DMS79 (cell line): ENCODE measurements at regions not wholly inside any gene's neighbourhood (a gene's known extent, or its start where the extent isn't known, plus 50 kb on each side); places are given as distances from the start of the nearest gene placed in this dataset.

Experiments
- DNase-seq: peaks from one replicate; lab custom pipeline; 2025; lab: John Stamatoyannopoulos, UW

DNA sequence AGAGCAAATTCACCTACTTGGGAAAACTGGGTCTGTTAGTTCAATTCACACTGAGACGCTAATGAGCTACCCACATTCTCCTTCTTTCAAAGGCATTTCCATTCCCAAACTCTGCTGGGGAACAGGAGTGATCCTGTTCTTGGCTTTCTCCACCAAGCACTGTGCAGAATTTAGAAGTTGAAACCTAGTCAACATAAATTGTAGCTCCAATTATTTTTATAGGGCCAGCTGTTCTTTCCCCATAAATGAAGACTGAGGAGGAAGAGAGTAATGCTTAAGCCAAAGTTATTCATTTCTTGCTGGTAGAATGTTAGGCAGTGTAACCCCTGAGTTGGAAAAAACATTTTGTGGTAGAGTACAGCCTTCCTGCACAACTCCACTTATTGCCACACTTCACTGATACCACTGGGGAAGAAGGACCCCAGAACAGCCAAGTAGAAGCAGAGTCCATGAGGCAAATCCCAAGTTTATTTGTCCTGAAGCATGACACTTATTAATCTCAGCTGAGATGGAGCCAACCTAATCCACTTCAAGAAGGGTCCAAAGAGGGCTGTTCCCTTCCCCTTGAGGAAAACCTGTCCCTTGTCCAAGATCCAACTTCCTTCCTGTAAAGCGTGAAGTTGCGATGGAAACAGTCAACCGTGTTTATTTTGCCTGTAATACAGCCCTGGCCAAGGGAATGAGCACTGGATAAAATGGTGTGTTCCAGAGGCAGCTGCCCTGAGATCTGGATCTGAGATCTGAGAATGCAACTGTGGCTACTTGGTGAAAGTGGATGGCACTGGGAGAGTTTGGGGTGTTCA lies 151.8 kb downstream of the TBX5 start:
- peak; percentile 17 for DNase-seq

DNA sequence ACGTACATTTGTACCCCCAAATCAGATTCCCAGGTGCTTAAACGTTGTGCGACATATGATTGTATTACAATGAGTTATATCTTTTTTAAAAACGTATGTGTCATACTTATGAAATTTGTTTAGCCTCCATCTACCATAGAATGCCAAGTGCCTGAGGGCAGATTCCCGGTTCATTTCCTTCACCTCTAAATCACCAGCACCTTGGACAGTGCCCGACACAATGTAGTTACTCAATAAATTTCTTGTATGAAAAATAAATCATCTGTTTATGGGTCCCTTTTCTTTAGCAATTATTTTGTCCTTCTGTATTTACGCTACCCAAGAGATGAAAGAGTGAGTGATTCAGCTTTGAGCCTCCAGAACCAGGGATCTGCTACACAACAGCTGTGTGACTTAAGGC lies 157.4 kb downstream of the TBX5 start:
- DNase-seq: no peak

DNA sequence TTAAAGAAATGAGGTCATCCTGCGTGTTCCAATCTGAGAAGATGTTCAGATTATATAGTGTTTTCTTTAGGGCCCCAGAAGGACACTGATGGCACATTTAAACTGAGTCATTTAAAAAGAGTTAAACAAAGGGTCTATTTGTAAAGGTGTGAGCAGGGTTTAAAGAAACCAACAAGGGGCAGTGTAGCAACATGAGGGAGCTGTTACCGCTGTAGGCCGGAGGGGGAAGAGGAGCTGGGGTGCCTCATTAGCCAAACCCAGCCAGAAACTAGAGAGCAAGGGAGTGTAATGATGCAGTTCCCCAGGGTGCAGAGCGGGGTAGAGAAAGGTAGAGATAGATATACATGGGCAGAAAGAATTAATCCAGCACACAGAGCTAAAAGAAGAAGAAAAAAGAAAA lies 160.4 kb downstream of the TBX5 start:
- no peak for DNase-seq

DNA sequence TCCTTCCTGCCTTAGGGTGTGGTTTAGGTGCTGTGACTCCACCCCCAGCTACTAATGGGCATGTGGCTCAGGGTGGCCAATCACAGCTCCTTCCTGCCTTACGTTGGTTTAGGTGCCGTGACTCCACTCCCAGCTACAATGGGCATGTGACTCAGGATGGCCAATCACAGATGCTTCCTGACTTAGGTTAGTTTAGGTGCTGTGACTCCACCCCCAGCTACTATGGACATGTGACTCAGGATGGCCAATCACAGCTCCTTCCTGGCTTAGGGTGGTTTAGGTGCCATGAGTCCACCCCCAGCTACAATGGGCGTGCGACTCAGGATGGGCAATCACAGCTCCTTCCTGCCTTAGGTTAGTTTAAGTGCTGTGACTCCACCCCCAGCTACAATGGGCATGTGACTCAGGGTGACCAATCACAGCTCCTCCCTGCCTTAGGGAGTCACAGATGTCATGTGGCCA lies 163.9 kb downstream of the TBX5 start:
- no peak for DNase-seq

DNA sequence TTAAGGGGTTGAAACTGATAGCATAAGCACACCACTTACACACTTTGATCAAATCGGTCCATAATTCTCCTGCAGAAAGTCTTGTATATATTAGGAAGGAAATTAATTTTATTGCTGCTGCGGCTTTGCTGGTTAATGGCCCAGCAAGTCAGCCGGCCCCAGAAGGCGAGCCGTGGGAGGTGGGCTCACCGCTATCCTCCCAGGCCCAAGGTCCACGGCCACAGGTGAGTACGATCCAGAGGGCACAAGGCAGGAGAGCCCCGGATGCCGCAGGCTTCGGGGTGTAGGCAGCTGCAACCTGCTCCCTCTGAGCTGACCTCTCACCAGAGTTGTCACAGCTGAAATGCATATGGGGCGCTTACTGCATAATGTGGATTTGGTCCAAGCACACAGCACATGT lies 165.7 kb downstream of the TBX5 start:
- DNase-seq: peak; percentile 82

DNA sequence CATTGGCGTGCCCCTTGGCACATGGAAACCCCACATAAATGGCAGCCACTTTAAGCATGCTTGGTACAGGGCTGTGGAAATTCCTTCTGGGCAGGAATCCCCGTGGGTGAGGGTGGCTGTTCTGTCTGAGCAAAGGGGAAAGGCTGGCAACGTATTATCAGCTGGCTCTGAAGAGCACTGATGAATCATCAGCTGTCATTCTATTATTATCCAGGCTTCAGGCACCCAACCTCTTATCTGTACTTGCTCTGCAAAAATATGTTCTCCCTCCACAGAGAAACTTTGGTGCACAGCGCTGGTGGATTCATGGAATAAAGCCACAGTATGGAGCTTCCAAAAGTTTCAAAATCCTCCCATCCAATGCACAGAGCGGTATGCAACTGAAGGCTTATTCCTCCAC lies 167.1 kb downstream of the TBX5 start:
- no peak for DNase-seq

DNA sequence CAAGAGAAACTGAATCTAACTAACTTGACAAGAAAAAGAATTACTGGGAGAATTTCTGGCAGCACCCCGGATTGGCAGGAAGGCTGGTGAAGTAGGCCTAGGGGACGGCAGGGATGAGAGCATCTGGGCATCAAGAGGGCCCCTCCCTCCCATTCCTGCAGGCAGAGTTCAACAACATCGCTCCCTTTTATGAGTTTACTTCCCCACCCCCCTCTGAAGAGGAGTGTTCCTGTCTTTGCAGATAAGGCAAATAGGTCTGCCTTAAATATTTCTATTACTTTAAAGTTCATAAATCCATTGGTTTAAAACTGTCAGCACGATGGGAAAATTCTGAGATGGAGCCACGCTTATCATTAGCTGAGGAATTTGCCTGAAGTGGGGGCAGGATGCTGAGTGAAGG lies 168.7 kb downstream of the TBX5 start:
- no peak for DNase-seq

DNA sequence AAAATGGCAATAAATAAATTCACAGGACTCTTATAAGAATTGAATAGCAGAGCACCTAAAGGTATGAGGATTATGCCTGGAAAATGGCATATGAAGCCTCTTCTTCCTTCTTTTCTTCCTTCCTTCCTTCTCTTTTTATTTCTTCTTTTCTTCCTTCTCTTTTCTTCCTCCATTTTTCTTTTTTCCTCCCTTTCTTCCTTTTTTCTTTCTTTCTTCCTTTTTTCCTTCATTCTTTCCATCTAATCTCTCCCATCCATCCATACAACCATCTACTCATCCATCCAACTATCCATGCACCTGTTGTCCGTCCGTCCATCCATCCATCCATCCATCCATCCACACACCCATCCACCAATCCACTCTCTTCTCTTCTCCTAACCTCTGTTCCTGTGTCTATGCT lies 173.8 kb downstream of the TBX5 start:
- DNase-seq: no peak

DNA sequence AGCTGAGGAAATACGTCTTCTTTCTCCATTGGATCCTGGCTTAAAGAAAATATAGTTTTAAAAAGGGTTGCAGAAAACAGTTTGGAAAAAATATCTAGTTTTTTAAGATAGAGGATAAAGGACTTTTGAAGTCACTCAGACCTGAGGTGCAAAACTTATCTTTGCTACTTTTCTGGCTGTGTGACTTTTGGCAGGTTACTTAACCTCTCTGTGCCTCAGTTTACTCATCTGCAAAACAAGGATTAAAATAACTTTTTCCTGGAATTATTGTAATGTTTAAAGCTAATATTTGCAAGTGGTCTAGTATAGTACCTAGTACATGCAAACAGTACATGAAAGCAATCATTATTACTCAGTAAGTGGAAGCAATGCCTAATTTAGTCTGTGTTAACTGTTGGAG lies 176.8 kb downstream of the TBX5 start:
- DNase-seq: no peak

DNA sequence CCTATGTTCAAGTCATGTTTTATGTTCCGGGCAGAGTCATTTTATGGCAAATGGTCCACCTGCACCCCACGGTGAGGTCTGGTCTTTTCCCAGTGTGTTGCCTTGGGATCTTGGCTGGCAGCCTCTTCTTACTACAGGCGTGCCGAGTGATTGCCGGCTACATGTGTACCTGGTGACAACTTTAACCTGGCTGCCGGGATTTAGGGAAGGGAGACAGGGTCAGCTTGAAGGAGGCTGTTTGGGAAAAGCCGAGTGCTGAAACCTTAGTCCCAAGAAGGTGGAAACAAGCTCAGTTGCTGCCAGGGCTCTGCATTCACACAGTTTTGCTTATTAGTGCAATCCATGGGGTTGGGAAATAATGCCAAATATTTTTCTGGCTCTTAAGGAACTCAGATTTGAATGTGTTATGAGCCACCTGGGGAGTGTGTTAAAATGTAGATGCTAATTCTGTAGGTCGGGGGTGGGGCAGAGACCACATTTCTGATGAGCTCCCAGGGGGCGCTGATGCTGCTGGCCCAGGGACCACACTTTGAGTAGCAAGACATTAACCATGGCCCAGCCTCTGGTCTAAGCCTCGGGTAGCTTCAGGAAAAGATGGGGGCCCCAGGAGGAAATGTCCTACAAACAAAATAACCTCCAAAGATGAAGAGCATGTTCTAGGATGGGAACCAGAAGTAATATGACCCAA lies 179.6 kb downstream of the TBX5 start:
- no peak for DNase-seq

DNA sequence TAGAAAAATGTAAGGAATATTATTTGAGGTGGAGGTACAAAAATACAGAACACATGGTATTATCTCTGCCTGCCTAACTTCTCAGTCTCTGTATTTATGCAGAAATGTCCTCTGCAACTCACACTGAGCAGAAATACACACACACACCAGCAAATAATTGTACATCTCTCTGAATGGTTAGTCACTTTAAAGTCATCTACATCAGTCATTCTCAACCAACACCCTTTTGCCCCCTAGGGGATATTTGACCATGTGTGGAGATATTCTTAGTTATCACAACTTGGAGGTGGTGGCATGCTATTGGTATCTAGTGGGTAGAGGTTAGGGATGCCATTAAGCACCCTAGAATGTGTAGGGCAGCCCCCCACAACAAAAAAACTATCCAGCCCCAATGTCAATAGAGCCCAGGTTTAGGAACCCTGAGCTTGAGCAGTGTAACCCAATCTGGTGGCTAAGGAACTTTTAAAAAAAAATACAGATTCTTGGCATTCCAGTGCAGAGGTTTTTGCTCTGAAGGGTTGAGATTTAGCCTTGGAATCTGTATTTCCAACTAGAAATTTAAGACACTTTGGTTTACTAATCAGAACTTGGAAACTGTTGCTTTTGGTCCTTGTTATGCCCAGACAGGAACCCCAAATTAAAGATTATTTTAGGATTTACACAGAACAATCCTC lies 183.8 kb downstream of the TBX5 start:
- no peak for DNase-seq

DNA sequence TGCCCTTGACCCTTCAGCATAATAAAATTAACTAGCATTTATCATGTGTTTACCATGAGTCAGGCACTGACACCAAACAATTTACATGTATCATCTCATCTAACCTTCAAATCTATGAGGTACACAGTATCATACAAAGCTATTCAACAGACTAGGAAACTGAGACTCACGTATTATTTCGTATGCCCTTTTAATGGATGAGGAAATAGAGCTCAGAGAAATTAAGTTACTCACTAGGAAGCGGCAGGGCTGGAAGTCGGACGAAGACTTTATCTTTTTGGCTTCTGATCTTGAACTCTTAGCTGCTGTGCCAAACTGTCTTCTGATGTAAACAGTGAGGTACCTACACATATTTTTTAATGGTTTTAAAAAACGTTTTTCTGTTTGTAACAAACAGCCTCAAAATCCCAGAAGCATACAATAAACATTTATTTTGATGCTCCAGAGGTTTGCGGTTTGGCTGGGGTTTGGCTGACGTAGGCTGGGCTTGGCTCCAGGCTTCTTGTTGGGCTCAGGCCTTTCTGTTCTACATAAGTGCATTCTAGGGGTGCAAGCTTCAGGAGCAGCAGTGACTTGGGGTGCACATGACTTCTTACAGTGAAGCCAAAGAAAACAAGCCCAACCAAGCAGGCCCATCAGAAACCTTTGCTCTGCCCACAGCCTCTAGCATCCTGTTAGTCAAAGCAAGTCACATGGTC lies 184.7 kb downstream of the TBX5 start:
- DNase-seq: no peak

DNA sequence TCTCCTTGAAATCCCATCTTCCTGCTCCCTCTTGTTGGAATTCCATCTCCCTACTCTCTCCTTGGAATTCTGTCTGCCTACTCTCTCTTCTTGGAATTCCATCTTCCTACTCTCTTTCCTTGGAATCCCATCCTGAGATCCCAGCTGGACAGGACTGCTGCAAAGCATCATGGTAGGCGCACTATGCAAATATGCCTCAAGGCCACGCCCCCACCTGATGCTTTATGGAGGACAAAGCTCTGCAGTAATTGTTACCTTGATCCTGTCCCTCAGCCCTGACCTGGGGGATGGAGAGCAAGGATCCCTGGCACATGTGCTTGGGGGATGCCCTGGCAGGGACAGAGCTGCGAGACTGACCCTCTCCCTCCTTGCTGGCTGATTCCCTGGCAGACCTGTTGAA lies 185.6 kb downstream of the TBX5 start:
- no peak for DNase-seq

DNA sequence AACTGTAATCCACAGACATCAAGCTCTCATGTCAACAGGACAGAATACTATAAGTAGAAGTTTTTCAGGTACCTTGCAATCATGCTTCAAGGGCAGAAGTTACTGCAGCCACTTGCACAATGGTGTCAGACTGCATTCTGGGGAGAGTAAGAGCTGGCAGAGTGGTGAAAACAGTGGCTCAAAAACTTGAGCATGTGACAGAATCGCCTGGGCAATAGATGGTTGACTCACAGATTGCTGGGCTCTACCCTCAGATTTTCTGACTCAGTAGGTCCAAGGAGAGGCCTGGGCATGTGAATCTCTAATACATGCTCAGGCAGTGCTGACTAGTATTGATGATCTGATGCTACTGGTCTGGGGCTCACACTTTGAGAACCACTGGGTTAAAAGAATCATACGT lies 187.8 kb downstream of the TBX5 start:
- no peak for DNase-seq

DNA sequence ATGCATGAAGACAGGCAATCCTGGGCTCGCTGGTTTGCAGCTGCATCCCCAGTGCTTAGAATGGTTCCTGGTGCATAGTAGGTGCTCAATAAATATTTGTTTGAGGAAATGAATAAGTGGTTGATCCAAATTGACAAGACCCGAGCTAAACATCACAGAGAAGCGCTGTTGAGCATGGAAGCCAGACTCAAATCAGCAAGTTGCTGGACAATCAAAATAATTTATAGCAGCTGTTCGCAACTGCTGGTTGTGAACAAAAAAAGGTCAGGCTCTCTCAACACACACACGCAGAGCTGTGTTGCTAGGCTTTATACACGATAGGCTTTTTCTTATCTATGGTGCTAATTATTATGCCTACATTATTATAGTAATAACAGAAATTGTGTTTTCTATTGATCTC lies 190.2 kb downstream of the TBX5 start:
- no peak for DNase-seq

DNA sequence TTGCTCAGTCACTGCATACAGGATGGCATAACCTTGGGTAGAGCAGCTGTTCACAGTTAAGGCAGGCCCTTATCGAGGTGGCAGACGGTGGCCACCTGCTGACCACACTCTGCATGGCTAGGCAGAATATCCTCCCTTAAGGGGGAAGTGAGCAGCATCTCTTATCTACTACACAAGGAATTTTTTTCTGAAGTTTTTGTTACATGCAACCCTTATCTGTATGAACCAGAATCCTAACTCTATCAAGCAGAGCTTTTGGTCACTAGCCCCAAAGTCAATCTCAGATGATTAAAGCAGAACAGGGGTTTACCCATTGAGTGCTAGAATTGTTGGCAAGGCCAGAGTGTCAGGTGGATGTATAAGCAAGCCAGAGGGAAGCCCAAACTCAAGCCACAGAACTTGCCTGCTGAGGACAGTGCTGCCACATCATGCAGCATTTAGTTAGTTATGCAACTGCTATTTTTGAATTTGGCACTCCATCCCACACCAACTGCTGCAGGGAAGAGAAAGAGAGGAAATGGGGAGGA lies 192.8 kb downstream of the TBX5 start:
- no peak for DNase-seq

DNA sequence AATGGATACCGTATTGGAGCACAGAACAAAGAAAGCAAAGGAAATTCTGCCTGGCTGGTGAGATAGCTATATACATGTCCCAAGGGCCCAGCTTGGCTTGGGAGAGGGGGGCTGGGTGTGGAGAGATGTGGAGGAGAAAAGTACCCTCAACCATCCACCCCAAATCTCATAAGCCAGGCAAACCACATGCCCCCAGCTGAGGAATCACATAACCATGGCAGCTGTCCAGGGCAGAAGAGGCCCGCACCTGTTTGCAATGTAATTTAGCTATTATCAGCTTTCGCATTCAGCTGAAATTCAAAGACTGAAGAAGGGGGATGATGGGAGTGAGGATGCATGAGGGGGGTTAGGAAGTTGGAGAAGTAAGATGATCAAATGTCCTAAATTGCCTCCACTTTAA lies 196.1 kb downstream of the TBX5 start:
- DNase-seq: peak; percentile 59

DNA sequence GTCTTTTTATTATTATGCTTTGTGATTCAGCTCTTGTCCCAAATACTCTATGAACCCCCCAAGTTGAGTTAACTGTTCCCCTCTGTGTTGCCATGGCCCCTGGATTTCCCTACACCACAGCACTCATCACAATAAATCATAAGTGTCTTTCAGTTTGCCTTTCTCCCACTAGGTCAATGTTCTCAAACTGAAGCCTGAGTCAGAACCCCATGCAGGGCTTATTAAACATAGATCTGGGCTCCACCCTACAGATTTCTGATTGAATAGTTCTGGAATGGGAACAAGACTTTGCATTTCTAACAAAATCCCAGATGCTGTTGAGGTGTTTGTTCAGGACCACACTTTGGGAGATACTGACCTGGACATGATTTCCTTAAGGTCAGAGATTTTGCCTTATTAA lies 199.4 kb downstream of the TBX5 start:
- DNase-seq: no peak

DNA sequence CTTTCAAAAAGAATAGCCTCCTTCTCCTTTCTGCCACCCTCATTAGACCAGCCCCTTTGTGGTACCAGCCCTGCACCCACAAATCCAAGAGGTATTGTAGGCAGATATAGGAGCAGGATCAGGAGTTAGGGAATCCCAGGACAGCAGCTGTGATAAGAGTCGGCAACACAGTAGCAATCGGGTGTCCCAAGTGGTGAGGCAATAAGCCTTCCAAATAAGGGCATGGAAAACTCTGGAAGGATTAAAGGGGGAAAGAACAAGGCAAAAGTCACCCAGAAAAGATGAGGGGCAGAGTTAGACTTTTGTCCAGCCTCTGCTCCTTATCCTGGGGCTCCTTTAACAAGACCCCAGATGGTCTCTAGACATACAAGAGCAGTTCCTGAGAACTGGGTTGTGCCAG lies 204.2 kb downstream of the TBX5 start:
- DNase-seq: no peak

DNA sequence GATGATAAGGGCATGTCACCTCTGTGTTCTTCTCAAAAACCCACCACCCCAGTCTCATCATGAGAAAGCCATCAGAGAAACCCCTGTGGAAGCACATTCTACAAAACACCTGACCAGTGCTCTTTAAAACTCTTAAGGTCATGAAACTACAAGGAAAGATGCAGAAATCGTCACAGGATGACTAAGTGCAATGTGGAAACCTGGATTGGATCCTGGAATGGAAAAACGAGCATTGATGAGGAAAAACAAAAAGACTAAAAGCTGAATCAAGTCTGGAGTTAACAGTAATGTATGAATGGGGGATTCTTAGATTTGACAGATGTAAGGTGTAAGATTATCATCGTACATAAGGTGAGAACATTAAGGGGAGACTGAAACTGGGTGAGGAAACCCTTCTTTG lies 211.0 kb downstream of the TBX5 start:
- no peak for DNase-seq

DNA sequence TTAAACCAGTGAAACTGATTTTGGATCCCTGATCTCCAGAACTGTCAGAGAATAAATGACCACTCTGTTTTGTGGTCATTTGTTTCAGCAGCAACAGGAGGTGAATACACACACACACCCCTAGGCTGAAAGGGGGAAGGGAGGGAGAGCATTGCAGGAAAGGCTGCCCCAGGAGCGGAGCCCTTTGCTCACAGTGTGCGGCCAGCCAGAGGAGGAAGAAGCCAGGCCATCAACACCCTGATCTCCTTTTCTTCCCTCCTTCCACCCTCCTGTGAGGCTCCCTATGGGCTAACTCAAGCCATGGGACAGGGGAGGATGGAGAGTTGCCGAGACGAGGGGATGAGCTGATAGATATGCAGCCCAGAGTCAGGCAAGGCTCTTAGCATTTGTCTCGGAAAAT lies 211.9 kb downstream of the TBX5 start:
- no peak for DNase-seq

DNA sequence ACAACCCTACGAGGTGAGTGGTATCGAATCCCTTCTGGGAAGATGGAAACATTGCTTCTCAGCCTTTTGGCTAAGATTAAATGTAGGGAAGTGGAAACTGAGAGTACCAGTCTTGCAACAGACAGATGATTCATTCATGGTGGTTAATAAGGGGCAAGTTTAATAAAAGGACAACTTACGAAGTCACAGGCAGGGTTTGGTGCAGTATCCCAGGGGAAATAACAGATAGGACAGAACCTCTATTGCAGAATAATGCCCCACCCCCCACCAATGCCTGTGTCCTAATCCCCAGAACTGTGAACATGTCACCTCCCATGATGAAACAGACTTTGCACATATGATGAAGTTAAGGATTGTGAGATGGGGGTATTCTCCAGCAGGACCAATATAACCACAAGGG lies 212.5 kb downstream of the TBX5 start:
- no peak for DNase-seq
